Fibroblast of lung (primary cell): ENCODE measurements at regions not wholly inside any gene's neighbourhood (a gene's known extent, or its start where the extent isn't known, plus 50 kb on each side); places are given as distances from the start of the nearest gene placed in this dataset.

Experiments
- CTCF ChIP-seq, 2 donors: IDR thresholded peaks in 1 of 2; conservative IDR thresholded peaks in 1 of 2; 1 replicate in 1 of 2; 2 replicates in 1 of 2; pipeline ENCODE4 v1.5.1; 2011 to 2012; ENCODE audit warnings: low read length in 2 of 2, control low read depth in 1 of 2, inconsistent platforms in 1 of 2, low read depth in 1 of 2, mild to moderate bottlenecking in 1 of 2
- EZH2 ChIP-seq: IDR thresholded peaks from 2 replicates; pipeline ENCODE4 v1.5.1; 2012; ENCODE audit warnings: low read length, control low read depth, mild to moderate bottlenecking; ENCODE audit errors: missing control alignments

- TF ChIP-seq CTCF (conservative IDR thresholded peaks at IDR 0.05 in 1 of 2, IDR thresholded peaks at IDR 0.05 in 1 of 2; ENCODE audit: low read depth in 1 of 2, low read length in 2 of 2) = no peak
- TF ChIP-seq EZH2 = no peak
Observed at GRCh38 chr4:181618038-181618618, 625.1 kb upstream of the TENM3 start.
